ENCODE measurements at regions not wholly inside any gene's neighbourhood (a gene's known extent, or its start where the extent isn't known, plus 50 kb on each side); places are given as distances from the start of the nearest gene placed in this dataset.

- no peaks in the 10 kb centered on the region for H3K9me3 ChIP-seq (replicated peaks in 1 of 3)
- WGBS, 4 donors = 80 to 90% (median 85%) methylated on average over 7 of the region's 7 CpGs
- TF ChIP-seq POLR2A (IDR thresholded peaks at IDR 0.05) = no peak
- no peak for TF ChIP-seq CTCF (IDR thresholded peaks at IDR 0.05)
- H3K27me3 ChIP-seq = no peaks in the 10 kb centered on the region
- DNase-seq = no peak
- no peak overlapping the region for H3K4me3 ChIP-seq
- no peak overlapping the region for H3K27ac ChIP-seq
- intact Hi-C loops (cut with DNase I) = no loop called here
- H3K36me3 ChIP-seq (replicated peaks in 1 of 2) = no peaks in the 10 kb centered on the region
- H3K4me1 ChIP-seq (replicated peaks in 1 of 2) = no peaks in the 10 kb centered on the region
Observed at GRCh38 chr2:230654057-230654456, 58.6 kb upstream of the CAB39 start.

- H3K27me3 ChIP-seq = no peaks in the 10 kb centered on the region
- H3K4me3 ChIP-seq = no peak overlapping the region
- H3K9me3 ChIP-seq (replicated peaks in 1 of 3) = no peaks in the 10 kb centered on the region
- intact Hi-C loops (cut with DNase I) = no loop called here
- no peak for TF ChIP-seq CTCF (IDR thresholded peaks at IDR 0.05)
- TF ChIP-seq POLR2A (IDR thresholded peaks at IDR 0.05) = no peak
- DNase-seq = no peak
- 86 to 96% (median 91%) methylated on average over 4 to 12 of the region's 12 CpGs for WGBS, 4 donors
- no peaks in the 10 kb centered on the region for H3K36me3 ChIP-seq (replicated peaks in 1 of 2)
- H3K27ac ChIP-seq = no peak overlapping the region
- no peaks in the 10 kb centered on the region for H3K4me1 ChIP-seq (replicated peaks in 1 of 2)
Observed at GRCh38 chr2:230657462-230657861, 55.2 kb upstream of the CAB39 start.

GRCh38 chr2:230657906-230658305, 54.7 kb upstream of the CAB39 start:
- Histone ChIP-seq H3K4me3 (no peak overlapping the region), H3K9me3 (replicated peaks in 1 of 3) (no peaks in the 10 kb centered on the region), H3K4me1 (replicated peaks in 1 of 2) (no peaks in the 10 kb centered on the region), H3K27ac (no peak overlapping the region), H3K27me3 (no peaks in the 10 kb centered on the region), H3K36me3 (replicated peaks in 1 of 2) (no peaks in the 10 kb centered on the region)
- no peak for TF ChIP-seq CTCF (IDR thresholded peaks at IDR 0.05)
- no peak for TF ChIP-seq POLR2A (IDR thresholded peaks at IDR 0.05)
- WGBS, 4 donors = 83 to 90% (median 86%) methylated on average over 7 to 10 of the region's 10 CpGs
- intact Hi-C loops (cut with DNase I) = no loop called here
- DNase-seq = no peak

GRCh38 chr2:230658577-230658876, 54.1 kb upstream of the CAB39 start:
- no peak for DNase-seq
- H3K4me1 ChIP-seq (replicated peaks in 1 of 2) = no peaks in the 10 kb centered on the region
- 57 to 83% (median 73%) methylated on average over 1 of the region's 1 CpG for WGBS, 4 donors
- TF ChIP-seq POLR2A (IDR thresholded peaks at IDR 0.05) (no peak), CTCF (IDR thresholded peaks at IDR 0.05) (no peak)
- no peak overlapping the region for H3K27ac ChIP-seq
- no peaks in the 10 kb centered on the region for H3K9me3 ChIP-seq (replicated peaks in 1 of 3)
- no peak overlapping the region for H3K4me3 ChIP-seq
- no peaks in the 10 kb centered on the region for H3K27me3 ChIP-seq
- no peaks in the 10 kb centered on the region for H3K36me3 ChIP-seq (replicated peaks in 1 of 2)
- intact Hi-C loops (cut with DNase I) = no loop called here
